Mucosa of gallbladder (tissue), 1 donor: ENCODE measurements at regions not wholly inside any gene's neighbourhood (a gene's known extent, or its start where the extent isn't known, plus 50 kb on each side); places are given as distances from the start of the nearest gene placed in this dataset.

ENCODE experiments used
- DNase-seq: peaks from one replicate; pipeline ENCODE4 v3.0.0-alpha.2; 2020; ENCODE audit warnings: low spot score
- donor health status: DM: no; HTN: no; CAD: no.

- no peak for DNase-seq
Measured at GRCh38 chr2:11044201-11044600, 111.1 kb upstream of the SLC66A3 start.

GRCh38 chr2:11045294-11045693 is 110.0 kb upstream of the SLC66A3 start:
- no peak for DNase-seq

- DNase-seq: peak; percentile 2
Measured at GRCh38 chr2:11048335-11049008, 106.8 kb upstream of the SLC66A3 start.

DNA sequence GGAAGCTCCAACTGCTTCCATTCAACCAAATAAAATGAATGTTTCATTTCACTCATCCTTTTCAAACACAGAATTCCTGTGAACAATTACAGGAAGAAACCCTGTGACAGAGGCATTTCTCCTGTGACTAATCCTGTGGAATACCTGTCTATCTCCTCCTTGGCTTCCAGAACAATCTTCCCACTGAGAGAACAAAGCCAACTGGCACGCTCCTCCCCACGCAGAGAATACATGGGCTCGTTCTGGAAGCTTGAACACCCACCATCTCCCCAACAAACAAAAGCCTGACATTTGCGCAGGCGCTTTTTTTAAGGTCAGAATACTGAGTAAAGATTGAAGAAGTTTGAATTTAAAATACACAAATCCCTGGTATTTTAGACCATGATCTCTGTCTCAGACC is 104.7 kb upstream of the SLC66A3 start:
- peak; percentile 4 for DNase-seq

GRCh38 chr2:11051280-11051679 is 104.0 kb upstream of the SLC66A3 start:
- no peak for DNase-seq

GRCh38 chr2:11053546-11053945 is 101.7 kb upstream of the SLC66A3 start:
- no peak for DNase-seq

DNA sequence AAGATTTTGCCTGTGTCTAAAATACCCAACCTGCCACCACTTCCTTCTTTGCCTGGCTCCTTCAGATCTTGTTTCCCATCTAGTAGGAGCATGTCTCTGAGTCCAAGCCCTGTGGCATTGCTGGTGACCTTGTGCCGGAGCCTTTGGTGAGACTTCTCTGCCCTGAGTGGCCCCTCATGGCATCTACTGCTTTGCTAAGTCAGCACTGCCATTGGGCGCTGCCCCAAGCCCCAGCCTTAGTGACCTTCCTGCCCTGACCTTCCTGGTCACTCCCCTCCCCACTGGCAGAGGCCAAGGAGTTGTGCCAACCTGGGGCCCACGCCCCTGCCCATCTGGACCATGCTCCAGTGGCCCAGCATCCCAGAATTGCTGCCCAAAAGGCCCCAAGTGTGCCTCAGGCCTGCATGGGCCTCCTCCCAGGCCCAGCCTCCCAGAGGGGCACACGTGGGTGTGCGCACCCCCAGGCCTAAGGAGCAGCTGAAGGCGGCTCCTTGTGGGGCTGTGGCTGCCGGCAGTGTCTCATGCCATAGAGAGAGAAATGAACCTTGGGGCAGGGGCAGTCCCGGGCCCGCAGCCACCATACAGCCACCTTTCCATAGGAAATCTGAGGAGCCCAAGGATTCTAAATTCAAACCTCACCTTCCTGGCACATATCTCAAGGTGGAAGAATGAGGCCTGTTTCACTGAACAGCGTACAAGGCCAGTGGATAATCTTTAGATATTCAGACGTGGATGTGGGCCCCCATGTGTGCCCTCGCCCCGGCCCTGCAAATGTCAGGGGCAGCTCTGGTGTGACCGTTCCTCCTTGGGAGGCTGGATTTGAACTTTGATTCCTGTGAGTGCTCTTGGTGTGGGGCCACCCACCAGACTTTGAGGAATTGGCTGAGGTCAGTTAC is 100.2 kb upstream of the SLC66A3 start:
- no peak for DNase-seq

GRCh38 chr2:11055679-11056215 is 99.5 kb upstream of the SLC66A3 start:
- no peak for DNase-seq

DNA sequence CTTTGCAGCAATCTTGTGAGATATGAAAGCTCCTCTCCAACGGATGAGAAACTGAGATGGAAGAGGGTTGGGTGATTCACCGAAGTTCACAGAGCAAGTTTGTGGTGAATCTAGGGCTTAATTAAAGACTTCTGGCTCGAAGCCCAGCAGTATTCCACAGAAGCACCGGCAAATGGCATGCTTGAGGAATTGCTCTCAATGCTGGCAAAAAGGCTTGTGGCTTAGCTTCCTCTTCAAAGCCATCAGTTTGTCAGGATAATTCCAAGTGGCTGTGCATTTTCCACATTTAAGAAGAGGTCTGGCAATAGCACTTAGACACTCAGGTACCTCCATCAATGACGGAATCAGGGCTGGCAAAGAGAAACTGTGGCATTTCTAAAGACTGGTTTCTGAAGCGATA is 98.7 kb upstream of the SLC66A3 start:
- DNase-seq: no peak

- no peak for DNase-seq
Measured at GRCh38 chr2:11057031-11057430, 98.2 kb upstream of the SLC66A3 start.

- no peak for DNase-seq
Measured at GRCh38 chr2:11058129-11058528, 97.1 kb upstream of the SLC66A3 start.

GRCh38 chr2:11060376-11061169 is 94.7 kb upstream of the SLC66A3 start:
- DNase-seq: no peak

- DNase-seq: no peak
Measured at GRCh38 chr2:11065833-11066485, 89.3 kb upstream of the SLC66A3 start.

DNA sequence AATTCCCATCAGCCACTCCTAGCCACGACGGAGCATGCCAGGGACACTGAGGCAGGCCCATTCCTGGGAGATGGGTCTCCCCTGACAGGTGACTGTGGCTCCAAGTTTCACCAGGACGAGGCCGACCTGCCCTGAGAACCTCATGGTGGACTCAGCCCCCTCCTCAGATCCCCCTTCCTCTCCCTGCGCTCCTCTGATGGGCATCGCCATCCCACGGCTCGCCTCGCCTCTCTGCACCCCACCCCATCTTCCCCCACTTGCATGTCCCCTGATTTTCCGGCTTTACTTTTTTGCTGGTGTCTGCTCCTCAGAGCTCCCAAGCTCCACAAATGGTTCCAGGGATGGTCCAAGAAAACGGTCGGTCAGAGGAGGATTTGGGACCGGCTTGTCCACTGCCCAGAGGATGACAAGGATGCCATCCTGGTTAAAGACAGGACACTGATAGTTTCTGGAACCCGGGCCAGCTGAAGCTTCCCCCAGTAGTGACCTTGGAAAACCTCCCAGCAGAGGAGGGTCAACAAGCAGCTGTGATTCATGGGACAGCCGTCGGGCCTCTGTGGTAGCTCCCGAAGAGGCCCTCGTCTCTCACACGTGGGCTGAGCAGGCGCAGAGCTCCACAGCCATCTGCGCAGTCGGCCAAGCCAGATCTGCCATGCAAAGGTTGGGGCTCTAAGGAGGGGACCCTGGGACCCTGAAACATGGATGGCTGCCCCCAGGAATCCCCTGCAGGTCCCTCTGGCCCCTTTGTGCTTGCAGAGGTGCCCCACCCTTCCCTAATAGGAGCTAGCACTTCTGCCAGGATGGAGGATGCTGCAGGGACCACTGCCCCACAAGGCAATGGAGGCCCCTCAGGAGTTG is 87.8 kb upstream of the SLC66A3 start:
- no peak for DNase-seq

DNA sequence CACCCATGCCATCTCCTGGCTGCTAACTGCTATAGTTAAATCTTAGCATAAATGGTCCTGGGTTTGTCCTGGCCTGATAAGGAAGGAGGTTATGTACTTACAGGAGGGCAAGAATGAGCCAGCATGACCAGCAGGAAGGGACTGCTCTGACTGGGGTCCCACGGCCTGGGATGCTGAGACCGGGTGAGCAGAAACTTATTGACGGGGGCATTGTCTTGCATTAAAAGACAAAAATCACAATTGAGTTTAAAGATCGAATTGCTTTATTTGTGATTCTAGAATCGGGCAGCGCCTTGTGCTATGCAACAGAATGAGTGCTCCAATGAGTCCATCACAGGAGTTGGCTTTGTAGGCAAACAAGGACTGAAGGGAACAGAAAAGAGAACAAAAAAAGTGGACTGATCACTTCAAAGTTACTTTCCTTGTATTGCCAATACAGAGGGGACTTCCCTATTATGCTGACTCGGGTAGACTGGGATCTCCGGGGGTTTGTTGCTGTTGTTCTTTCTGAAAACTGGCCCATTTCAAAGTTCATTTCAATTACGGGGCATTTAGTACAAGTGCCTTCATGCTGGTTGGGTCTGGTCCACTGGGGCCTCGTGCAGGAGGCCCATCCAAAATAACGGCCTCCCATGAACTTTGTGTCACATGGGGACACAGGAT is 87.1 kb upstream of the SLC66A3 start:
- no peak for DNase-seq

DNA sequence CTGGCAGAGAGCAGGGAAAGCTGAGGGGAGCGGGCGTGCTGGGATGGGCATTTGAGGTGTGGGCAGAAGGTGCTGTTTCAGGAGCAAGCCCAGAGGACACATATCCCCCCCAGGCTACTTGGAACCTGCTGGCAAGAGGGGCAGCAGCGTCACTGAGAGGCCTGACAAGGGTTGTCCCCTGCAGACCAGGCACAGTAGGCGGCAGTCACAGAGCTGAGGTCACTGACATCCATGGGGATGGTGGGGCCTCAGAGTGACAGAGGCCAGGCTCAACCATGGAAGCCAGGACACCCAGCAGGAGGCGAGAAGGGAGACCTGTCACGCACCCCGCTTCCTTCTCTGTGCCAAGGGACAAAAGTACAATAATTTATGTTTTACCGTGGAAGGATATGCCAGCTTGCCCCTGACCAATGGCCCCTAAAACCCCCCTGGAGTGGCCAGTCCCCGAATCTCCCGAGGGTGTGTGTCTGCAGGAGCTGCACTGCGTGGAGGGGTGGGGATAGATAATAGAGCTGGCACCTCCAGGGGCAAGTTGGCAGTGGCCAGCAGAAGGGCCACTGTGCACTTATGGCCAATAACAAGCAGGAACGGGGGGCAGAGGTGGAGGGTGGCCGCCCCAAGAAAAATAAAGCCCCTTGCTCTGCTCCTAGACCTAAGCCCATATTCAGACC is 86.3 kb upstream of the SLC66A3 start:
- no peak for DNase-seq

- DNase-seq: no peak
Measured at GRCh38 chr2:11069566-11070185, 85.6 kb upstream of the SLC66A3 start.

DNA sequence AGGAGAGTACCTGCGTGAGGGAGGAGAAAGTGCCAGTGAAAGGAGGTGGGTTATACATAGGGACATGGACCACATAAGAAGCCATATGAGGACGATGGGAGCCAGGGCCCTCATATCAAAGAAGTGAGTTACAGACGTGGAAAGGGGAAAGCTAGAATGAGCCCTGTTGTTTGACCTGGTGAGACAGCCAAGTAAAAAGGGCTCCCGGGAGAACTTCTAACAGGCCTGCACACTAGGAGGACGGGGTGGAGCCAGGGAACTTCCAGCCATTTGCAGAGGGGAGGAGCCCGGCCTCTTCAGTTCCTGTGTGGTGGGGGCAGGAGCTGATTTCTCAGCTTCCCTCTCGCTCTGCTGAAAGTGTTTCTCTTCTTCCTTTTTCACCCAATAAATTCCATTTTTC is 84.1 kb upstream of the SLC66A3 start:
- no peak for DNase-seq

GRCh38 chr2:11071939-11072338 is 83.3 kb upstream of the SLC66A3 start:
- DNase-seq: no peak
